Gastrocnemius medialis (tissue), 4 donors: ENCODE measurements at regions not wholly inside any gene's neighbourhood (a gene's known extent, or its start where the extent isn't known, plus 50 kb on each side); places are given as distances from the start of the nearest gene placed in this dataset.

Source experiments
- ATAC-seq, 2 donors: fragments of 150-250 bp; one replicate each; pipeline ENCODE4 v1.9.1; 2016
- DNase-seq, 2 donors: peaks; one replicate each; pipeline ENCODE4 v3.0.0-alpha.2; 2019
- H3K27ac ChIP-seq, 4 donors: fragments of 200-600 bp; sonication (generic); 1 replicate in 1 of 4; 2 replicates in 3 of 4; pipeline ENCODE4 v1.5.1; 2016 to 2018; ENCODE audit warnings: mild to moderate bottlenecking in 2 of 4, moderate library complexity in 1 of 4
- H3K27me3 ChIP-seq, 3 donors: fragments of 200-600 bp; sonication (generic) in 2 of 3; 1 replicate in 1 of 3; 2 replicates in 2 of 3; pipeline versions ENCODE4 v1.5.1 to v1.6.0; 2016 to 2019; ENCODE audit warnings: mild to moderate bottlenecking in 1 of 3, moderate library complexity in 1 of 3
- H3K36me3 ChIP-seq, 2 donors: fragments of 200-600 bp; sonication (generic) in 1 of 2; one replicate each; pipeline ENCODE4 v1.5.1; 2017 to 2018
- H3K4me1 ChIP-seq, 2 donors: fragments of 200-600 bp; sonication (generic) in 1 of 2; one replicate each; pipeline ENCODE4 v1.5.1; 2016 to 2017; ENCODE audit warnings: mild to moderate bottlenecking in 2 of 2
- H3K4me3 ChIP-seq, 4 donors: fragments of 200-600 bp; sonication (generic) in 3 of 4; 1 replicate in 1 of 4; 2 replicates in 3 of 4; pipeline ENCODE4 v1.5.1; 2016 to 2019; ENCODE audit warnings: mild to moderate bottlenecking in 2 of 4
- H3K9me3 ChIP-seq, 3 donors: fragments of 200-600 bp; sonication (generic) in 2 of 3; 1 replicate in 1 of 3; 2 replicates in 2 of 3; pipeline ENCODE4 v1.5.1; 2016 to 2019
- POLR2A ChIP-seq, 2 donors: fragments of 450-650 bp; IDR thresholded peaks; one replicate each; pipeline ENCODE4 v1.6.1; 2017; ENCODE audit warnings: antibody characterized with exemption in 2 of 2, mild to moderate bottlenecking in 2 of 2, moderate library complexity in 2 of 2
- in situ Hi-C, 4 donors: fragments of 200-750 bp; cut with MboI; loops; one replicate each; pipeline versions ENCODE4 v1.15.0 to v1.8.0; 2017; ENCODE audit warnings: low sequenced_read_pairs in 4 of 4
- intact Hi-C: fragments of 100-400 bp; cut with DNase I; formaldehyde crosslinking; loops from one replicate; pipeline ENCODE4 v1.15.1; 2023; ENCODE audit warnings: low total_unique reads
- TF ChIP-seq, protein P1 (sequence below), 5 experiments: fragments of 450-650 bp in 3 of 5; fragments of 200-600 bp in 2 of 5; sonication (generic) in 2 of 5; IDR thresholded peaks in 4 of 5; conservative IDR thresholded peaks in 1 of 5; 1 replicate in 4 of 5; 2 replicates in 1 of 5; pipeline ENCODE4 v1.5.1; 2016 to 2019; ENCODE audit warnings: antibody characterized with exemption in 5 of 5, mild to moderate bottlenecking in 3 of 5, moderate library complexity in 3 of 5

- ATAC-seq: no peak
- Histone ChIP-seq H3K4me1 (no peaks in the 10 kb centered on the region), H3K27ac (no peak overlapping the region), H3K9me3 (no peaks in the 10 kb centered on the region), H3K36me3 (no peaks in the 10 kb centered on the region), H3K27me3 (no peaks in the 10 kb centered on the region), H3K4me3 (no peak overlapping the region)
- TF ChIP-seq, protein P1, sequence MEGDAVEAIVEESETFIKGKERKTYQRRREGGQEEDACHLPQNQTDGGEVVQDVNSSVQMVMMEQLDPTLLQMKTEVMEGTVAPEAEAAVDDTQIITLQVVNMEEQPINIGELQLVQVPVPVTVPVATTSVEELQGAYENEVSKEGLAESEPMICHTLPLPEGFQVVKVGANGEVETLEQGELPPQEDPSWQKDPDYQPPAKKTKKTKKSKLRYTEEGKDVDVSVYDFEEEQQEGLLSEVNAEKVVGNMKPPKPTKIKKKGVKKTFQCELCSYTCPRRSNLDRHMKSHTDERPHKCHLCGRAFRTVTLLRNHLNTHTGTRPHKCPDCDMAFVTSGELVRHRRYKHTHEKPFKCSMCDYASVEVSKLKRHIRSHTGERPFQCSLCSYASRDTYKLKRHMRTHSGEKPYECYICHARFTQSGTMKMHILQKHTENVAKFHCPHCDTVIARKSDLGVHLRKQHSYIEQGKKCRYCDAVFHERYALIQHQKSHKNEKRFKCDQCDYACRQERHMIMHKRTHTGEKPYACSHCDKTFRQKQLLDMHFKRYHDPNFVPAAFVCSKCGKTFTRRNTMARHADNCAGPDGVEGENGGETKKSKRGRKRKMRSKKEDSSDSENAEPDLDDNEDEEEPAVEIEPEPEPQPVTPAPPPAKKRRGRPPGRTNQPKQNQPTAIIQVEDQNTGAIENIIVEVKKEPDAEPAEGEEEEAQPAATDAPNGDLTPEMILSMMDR (IDR thresholded peaks at IDR 0.05 in 4 of 5, conservative IDR thresholded peaks at IDR 0.05 in 1 of 5): no peak
- no peak for TF ChIP-seq POLR2A (IDR thresholded peaks at IDR 0.05)
- DNase-seq: no peak
- intact Hi-C loops: no loop called here
- in situ Hi-C loops: no loop called here
Measured at GRCh38 chr7:17126413-17127268, 171.8 kb upstream of the AHR start.

- Histone ChIP-seq H3K4me1 (no peaks in the 10 kb centered on the region), H3K27ac (no peak overlapping the region), H3K9me3 (no peaks in the 10 kb centered on the region), H3K27me3 (no peaks in the 10 kb centered on the region), H3K4me3 (no peak overlapping the region), H3K36me3 (no peaks in the 10 kb centered on the region)
- ATAC-seq (no peak), DNase-seq (no peak)
- no peak for TF ChIP-seq POLR2A (IDR thresholded peaks at IDR 0.05)
- TF ChIP-seq, protein P1 (IDR thresholded peaks at IDR 0.05 in 4 of 5, conservative IDR thresholded peaks at IDR 0.05 in 1 of 5): no peak
- in situ Hi-C loops (no loop called here), intact Hi-C loops (no loop called here)
Measured at GRCh38 chr7:17129218-17129617, 169.2 kb upstream of the AHR start.

DNA sequence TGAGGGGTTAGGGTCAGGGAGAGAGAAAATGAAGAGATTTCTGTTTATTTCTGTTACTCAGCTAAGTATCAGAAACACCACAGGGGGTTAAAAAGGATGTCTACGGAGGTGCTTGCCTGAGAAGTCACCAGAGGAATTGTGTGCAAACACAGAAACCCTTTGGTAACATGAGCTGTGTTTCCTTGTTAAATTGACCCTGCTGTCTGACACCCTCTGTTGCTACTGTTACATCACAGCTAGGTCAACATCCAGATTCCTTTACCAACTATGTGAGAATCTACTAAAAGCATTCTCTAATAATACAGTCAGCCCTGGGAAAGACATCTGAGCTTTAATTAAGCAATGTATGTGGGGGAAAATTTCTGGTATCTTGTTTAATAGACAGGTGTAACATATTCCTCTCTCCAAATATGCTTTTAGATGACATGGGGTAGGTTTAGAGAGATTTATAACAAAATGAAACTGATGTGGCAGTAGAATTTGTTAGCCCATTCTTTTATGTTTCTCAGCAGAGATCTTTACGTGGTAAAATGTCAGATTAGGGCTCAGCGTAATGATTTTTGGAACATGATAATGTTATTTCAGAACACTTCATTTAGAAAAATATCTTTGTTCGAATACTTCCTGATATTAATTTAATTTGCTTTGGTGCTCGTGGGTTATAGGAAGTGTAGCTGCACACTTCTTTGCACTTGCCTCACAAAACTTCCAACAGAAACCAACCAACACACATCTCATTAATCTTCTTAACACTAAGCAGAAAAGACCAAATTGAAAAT lies 168.0 kb upstream of the AHR start:
- intact Hi-C loops (no loop called here), in situ Hi-C loops (no loop called here)
- no peak for ATAC-seq
- Histone ChIP-seq H3K4me3 (no peak overlapping the region), H3K4me1 (no peaks in the 10 kb centered on the region), H3K9me3 (no peaks in the 10 kb centered on the region), H3K36me3 (no peaks in the 10 kb centered on the region), H3K27ac (no peak overlapping the region), H3K27me3 (no peaks in the 10 kb centered on the region)
- TF ChIP-seq, protein P1 (IDR thresholded peaks at IDR 0.05 in 4 of 5, conservative IDR thresholded peaks at IDR 0.05 in 1 of 5): no peak
- no peak for TF ChIP-seq POLR2A (IDR thresholded peaks at IDR 0.05)
- DNase-seq: no peak

- Histone ChIP-seq H3K4me1 (no peaks in the 10 kb centered on the region), H3K27me3 (no peaks in the 10 kb centered on the region), H3K27ac (no peak overlapping the region), H3K4me3 (no peak overlapping the region), H3K36me3 (no peaks in the 10 kb centered on the region), H3K9me3 (no peaks in the 10 kb centered on the region)
- intact Hi-C loops: no loop called here
- TF ChIP-seq POLR2A (IDR thresholded peaks at IDR 0.05): no peak
- TF ChIP-seq, protein P1 (IDR thresholded peaks at IDR 0.05 in 4 of 5, conservative IDR thresholded peaks at IDR 0.05 in 1 of 5): no peak
- in situ Hi-C loops: no loop called here
- DNase-seq: no peak
- no peak for ATAC-seq
Measured at GRCh38 chr7:17131060-17131345, 167.4 kb upstream of the AHR start.
